Activated naive CD8-positive, alpha-beta T cell (primary cell): ENCODE measurements at regions not wholly inside any gene's neighbourhood (a gene's known extent, or its start where the extent isn't known, plus 50 kb on each side); places are given as distances from the start of the nearest gene placed in this dataset.
"Not testable (repeated sequence)": the region's sequence is repeated elsewhere in the genome, so short reads cannot be mapped to it uniquely, and the experiment has no call there.

Source experiments
- H3K27ac Mint-ChIP-seq: one replicate; pipeline ENCODE4 v1.8.0; 2021; ENCODE audit warnings: mixed read lengths
- H3K27me3 Mint-ChIP-seq: one replicate; pipeline ENCODE4 v1.8.0; 2021; ENCODE audit warnings: mixed read lengths
- H3K36me3 Mint-ChIP-seq: one replicate; pipeline ENCODE4 v1.8.0; 2021; ENCODE audit warnings: mixed read lengths
- H3K4me1 Mint-ChIP-seq: one replicate; pipeline ENCODE4 v1.8.0; 2021; ENCODE audit warnings: low read depth, mixed read lengths
- H3K4me3 Mint-ChIP-seq: one replicate; pipeline ENCODE4 v1.8.0; 2021; ENCODE audit warnings: mild to moderate bottlenecking, mixed read lengths
- H3K9me3 Mint-ChIP-seq: one replicate; pipeline ENCODE4 v1.8.0; 2021; ENCODE audit warnings: low read depth, mixed read lengths

- Mint-ChIP-seq H3K36me3 (peaks cover 18% of the 10 kb centered on the region), H3K9me3 (peaks cover 17% of the 10 kb centered on the region)
- not testable (repeated sequence) for H3K4me1 Mint-ChIP-seq, H3K4me3 Mint-ChIP-seq, H3K27me3 Mint-ChIP-seq, H3K27ac Mint-ChIP-seq
These were observed 61.1 kb upstream of the DLG1 start for GRCh38 chr3:197359476-197359875.

- H3K27ac Mint-ChIP-seq = no peak overlapping the region
- no peaks in the 10 kb centered on the region for H3K4me1 Mint-ChIP-seq
- H3K4me3 Mint-ChIP-seq = no peak overlapping the region
- H3K36me3 Mint-ChIP-seq = peaks cover 13% of the 10 kb centered on the region
- H3K9me3 Mint-ChIP-seq = peaks cover 17% of the 10 kb centered on the region
- peaks cover 2% of the 10 kb centered on the region for H3K27me3 Mint-ChIP-seq
These were observed 58.3 kb upstream of the DLG1 start for GRCh38 chr3:197356741-197357140.

- Mint-ChIP-seq H3K4me3 (no peak overlapping the region), H3K36me3 (peaks cover 11% of the 10 kb centered on the region), H3K9me3 (peaks cover 15% of the 10 kb centered on the region), H3K27me3 (peaks cover 2% of the 10 kb centered on the region), H3K4me1 (no peaks in the 10 kb centered on the region), H3K27ac (no peak overlapping the region)
These were observed 57.9 kb upstream of the DLG1 start for GRCh38 chr3:197356275-197356674.

GRCh38 chr3:197355713-197356112 is 57.3 kb upstream of the DLG1 start:
- no peaks in the 10 kb centered on the region for H3K4me1 Mint-ChIP-seq
- peaks cover 12% of the 10 kb centered on the region for H3K9me3 Mint-ChIP-seq
- no peak overlapping the region for H3K4me3 Mint-ChIP-seq
- H3K27me3 Mint-ChIP-seq = peaks cover 2% of the 10 kb centered on the region
- peaks cover 10% of the 10 kb centered on the region for H3K36me3 Mint-ChIP-seq
- H3K27ac Mint-ChIP-seq = no peak overlapping the region

GRCh38 chr3:197354568-197355001 is 56.2 kb upstream of the DLG1 start:
- H3K4me3 Mint-ChIP-seq = no peak overlapping the region
- no peak overlapping the region for H3K27ac Mint-ChIP-seq
- peaks cover 8% of the 10 kb centered on the region for H3K9me3 Mint-ChIP-seq
- H3K27me3 Mint-ChIP-seq = peaks cover 2% of the 10 kb centered on the region
- no peaks in the 10 kb centered on the region for H3K4me1 Mint-ChIP-seq
- peaks cover 6% of the 10 kb centered on the region for H3K36me3 Mint-ChIP-seq

GRCh38 chr3:197353867-197354567 is 55.6 kb upstream of the DLG1 start:
- H3K9me3 Mint-ChIP-seq = peaks cover 4% of the 10 kb centered on the region
- no peak overlapping the region for H3K4me3 Mint-ChIP-seq
- H3K27ac Mint-ChIP-seq = no peak overlapping the region
- H3K27me3 Mint-ChIP-seq = peaks cover 2% of the 10 kb centered on the region
- H3K36me3 Mint-ChIP-seq = peaks cover 3% of the 10 kb centered on the region
- H3K4me1 Mint-ChIP-seq = no peaks in the 10 kb centered on the region

- Mint-ChIP-seq H3K4me3 (no peak overlapping the region), H3K27me3 (no peaks in the 10 kb centered on the region), H3K4me1 (no peaks in the 10 kb centered on the region), H3K27ac (no peak overlapping the region), H3K9me3 (no peaks in the 10 kb centered on the region), H3K36me3 (no peaks in the 10 kb centered on the region)
These were observed 54.8 kb upstream of the DLG1 start for GRCh38 chr3:197353001-197353866.

- Mint-ChIP-seq H3K36me3 (no peaks in the 10 kb centered on the region), H3K27ac (no peak overlapping the region), H3K4me1 (no peaks in the 10 kb centered on the region), H3K4me3 (no peak overlapping the region), H3K9me3 (no peaks in the 10 kb centered on the region), H3K27me3 (no peaks in the 10 kb centered on the region)
These were observed 54.0 kb upstream of the DLG1 start for GRCh38 chr3:197352382-197352781.

- Mint-ChIP-seq H3K27me3 (no peaks in the 10 kb centered on the region), H3K4me1 (no peaks in the 10 kb centered on the region), H3K27ac (no peak overlapping the region), H3K9me3 (no peaks in the 10 kb centered on the region), H3K4me3 (no peak overlapping the region), H3K36me3 (no peaks in the 10 kb centered on the region)
These were observed 52.0 kb upstream of the DLG1 start for GRCh38 chr3:197350446-197350845.

GRCh38 chr3:197349368-197349767 is 51.0 kb upstream of the DLG1 start:
- H3K9me3 Mint-ChIP-seq = no peaks in the 10 kb centered on the region
- no peak overlapping the region for H3K27ac Mint-ChIP-seq
- no peak overlapping the region for H3K4me3 Mint-ChIP-seq
- H3K27me3 Mint-ChIP-seq = no peaks in the 10 kb centered on the region
- no peaks in the 10 kb centered on the region for H3K36me3 Mint-ChIP-seq
- no peaks in the 10 kb centered on the region for H3K4me1 Mint-ChIP-seq
